H1 (cell line): ENCODE measurements at regions not wholly inside any gene's neighbourhood (a gene's known extent, or its start where the extent isn't known, plus 50 kb on each side); places are given as distances from the start of the nearest gene placed in this dataset.

Experiments used
- CTCF ChIA-PET: fragments of 300-600 bp; sonication (Branson Sonifier 250); formaldehyde crosslinking; loops from one replicate; lab custom pipeline; 2021; ENCODE audit not compliant: partially characterized antibody; lab: Charles Lee
- POLR2A ChIA-PET: fragments of 300-600 bp; sonication (Branson Sonifier 250); formaldehyde crosslinking; loops from one replicate; lab custom pipeline; 2021; ENCODE audit warnings: inconsistent platforms; ENCODE audit not compliant: partially characterized antibody; lab: Charles Lee
- DNase-seq, 2 experiments: peaks; one replicate each; pipeline versions ENCODE4 v3.0.0 to v3.0.0-alpha.2; 2010 to 2022; ENCODE audit warnings: low spot score in 2 of 2, low read depth in 1 of 2, mixed read lengths in 1 of 2
- FAIRE-seq: peaks from 2 replicates; lab custom pipeline; 2011; peaks lifted over from hg19 to GRCh38; lab: Jason Lieb, UNC
- H2AFZ ChIP-seq: 2 replicates; pipeline ENCODE4 v1.8.1; 2012; ENCODE audit warnings: low read length, inconsistent platforms
- H2AK5ac ChIP-seq: 2 replicates; pipeline ENCODE4 v1.6.1; 2013; ENCODE audit warnings: low read depth, low read length
- H2BK120ac ChIP-seq: replicated peaks from 2 replicates; pipeline ENCODE3; 2013; ENCODE audit warnings: low read depth, low read length, inconsistent platforms
- H2BK12ac ChIP-seq: 2 replicates; pipeline ENCODE4 v1.6.1; 2013; ENCODE audit warnings: low read depth, low read length
- H2BK15ac ChIP-seq: 2 replicates; pipeline ENCODE4 v1.6.1; 2013; ENCODE audit warnings: low read length
- H2BK20ac ChIP-seq: 2 replicates; pipeline ENCODE4 v1.6.1; 2013; ENCODE audit warnings: low read length
- H2BK5ac ChIP-seq: 2 replicates; pipeline ENCODE4 v1.6.1; 2013; ENCODE audit warnings: low read depth, low read length
- H3K14ac ChIP-seq: 2 replicates; pipeline ENCODE4 v1.6.1; 2013; ENCODE audit warnings: inconsistent platforms; ENCODE audit not compliant: insufficient read length
- H3K18ac ChIP-seq: 2 replicates; pipeline ENCODE4 v1.6.1; 2013; ENCODE audit warnings: low read length; ENCODE audit errors: extremely low read depth
- H3K23ac ChIP-seq: 2 replicates; pipeline ENCODE4 v1.6.1; 2013; ENCODE audit warnings: inconsistent platforms; ENCODE audit not compliant: insufficient read length
- H3K23me2 ChIP-seq: 2 replicates; pipeline ENCODE4 v1.6.1; 2013; ENCODE audit warnings: low read depth, low read length
- H3K27ac ChIP-seq: 2 replicates; pipeline ENCODE4 v1.6.1; 2011; ENCODE audit warnings: low read depth, low read length, inconsistent platforms
- H3K27me3 ChIP-seq, 4 experiments: replicated peaks in 1 of 4; 1 replicate in 1 of 4; 2 replicates in 3 of 4; pipeline versions ENCODE4 v1.6.1 to v1.8.1; 2011 to 2013; ENCODE audit warnings: low read length in 3 of 4, mild to moderate bottlenecking in 3 of 4, inconsistent platforms in 2 of 4, mixed read lengths in 2 of 4, moderate library complexity in 1 of 4; ENCODE audit not compliant: control insufficient read depth in 3 of 4, insufficient read depth in 3 of 4; ENCODE audit errors: extremely low read depth in 1 of 4
- H3K36me3 ChIP-seq, 4 experiments: 2 replicates each; pipeline versions ENCODE4 v1.6.1 to v1.8.1; 2011 to 2013; ENCODE audit warnings: mild to moderate bottlenecking in 4 of 4, low read length in 3 of 4, moderate library complexity in 2 of 4, control low read depth in 1 of 4, inconsistent platforms in 1 of 4; ENCODE audit not compliant: insufficient read depth in 4 of 4, control insufficient read depth in 2 of 4
- H3K4ac ChIP-seq: replicated peaks from 2 replicates; pipeline ENCODE3; 2013; ENCODE audit warnings: low read length, low read depth, mixed read lengths, inconsistent platforms; ENCODE audit not compliant: insufficient read length
- H3K4me1 ChIP-seq, 4 experiments: replicated peaks in 1 of 4; 1 replicate in 1 of 4; 2 replicates in 3 of 4; pipeline versions ENCODE4 v1.6.1 to v1.8.1; 2011 to 2013; ENCODE audit warnings: low read length in 3 of 4, inconsistent platforms in 2 of 4, mixed read lengths in 1 of 4; ENCODE audit not compliant: insufficient read depth in 4 of 4, control insufficient read depth in 3 of 4
- H3K4me2 ChIP-seq, 2 experiments: 2 replicates each; pipeline versions ENCODE4 v1.6.1 to v1.8.1; 2011 to 2013; ENCODE audit warnings: low read depth in 2 of 2, low read length in 2 of 2, control low read depth in 1 of 2, inconsistent platforms in 1 of 2, mild to moderate bottlenecking in 1 of 2; ENCODE audit not compliant: insufficient read depth in 1 of 2
- H3K4me3 ChIP-seq, 4 experiments: fragments of 200-600, 300-600 bp in 1 of 4; sonication (generic), shearing (Covaris generic), sonication (Bioruptor Twin) in 1 of 4; 2 replicates each; pipeline versions ENCODE4 v1.5.1 to v1.8.1; 2011 to 2016; ENCODE audit warnings: low read length in 4 of 4, low read depth in 3 of 4, control low read depth in 2 of 4, inconsistent platforms in 2 of 4, mild to moderate bottlenecking in 2 of 4, mixed read lengths in 1 of 4, moderate library complexity in 1 of 4; ENCODE audit not compliant: insufficient read depth in 2 of 4; ENCODE audit errors: extremely low read depth in 1 of 4
- H3K56ac ChIP-seq: replicated peaks from 2 replicates; pipeline ENCODE3; 2013; ENCODE audit warnings: low read depth, mild to moderate bottlenecking, mixed read lengths, low read length, inconsistent platforms; ENCODE audit not compliant: insufficient read length
- H3K79me1 ChIP-seq: 2 replicates; pipeline ENCODE4 v1.6.1; 2013; ENCODE audit warnings: low read depth, low read length, control low read depth
- H3K79me2 ChIP-seq, 2 experiments: 2 replicates each; pipeline versions ENCODE4 v1.6.1 to v1.8.1; 2012 to 2013; ENCODE audit warnings: low read length in 2 of 2, mild to moderate bottlenecking in 2 of 2, inconsistent platforms in 1 of 2; ENCODE audit not compliant: insufficient read depth in 2 of 2, control insufficient read depth in 1 of 2
- H3K9ac ChIP-seq, 4 experiments: replicated peaks in 1 of 4; 1 replicate in 1 of 4; 2 replicates in 3 of 4; pipeline versions ENCODE4 v1.6.1 to v1.8.1; 2011 to 2013; ENCODE audit warnings: low read depth in 3 of 4, low read length in 3 of 4, control low read depth in 2 of 4, mild to moderate bottlenecking in 2 of 4, moderate library complexity in 2 of 4, inconsistent platforms in 1 of 4; ENCODE audit errors: extremely low read depth in 1 of 4
- H3K9me3 ChIP-seq, 2 experiments: 2 replicates each; pipeline versions ENCODE4 v1.6.1 to v1.8.1; 2012 to 2013; ENCODE audit warnings: mild to moderate bottlenecking in 2 of 2, moderate library complexity in 2 of 2, control low read depth in 1 of 2, inconsistent platforms in 1 of 2, low read depth in 1 of 2, low read length in 1 of 2, mixed read lengths in 1 of 2; ENCODE audit not compliant: insufficient read depth in 2 of 2
- H4K20me1 ChIP-seq, 2 experiments: replicated peaks in 1 of 2; 2 replicates each; pipeline versions ENCODE3 to v1.8.1; 2011 to 2013; ENCODE audit warnings: inconsistent platforms in 2 of 2, low read length in 2 of 2, mild to moderate bottlenecking in 1 of 2; ENCODE audit not compliant: insufficient read depth in 2 of 2, control insufficient read depth in 1 of 2
- H4K5ac ChIP-seq: 2 replicates; pipeline ENCODE4 v1.6.1; 2013; ENCODE audit warnings: low read length, low read depth, mixed read lengths, inconsistent platforms; ENCODE audit not compliant: insufficient read length
- H4K8ac ChIP-seq: 2 replicates; pipeline ENCODE4 v1.8.0; 2013; ENCODE audit warnings: mild to moderate bottlenecking, moderate library complexity, low read length, inconsistent platforms; ENCODE audit not compliant: insufficient read depth; ENCODE audit errors: extremely low read depth
- H4K91ac ChIP-seq: replicated peaks from 2 replicates; pipeline ENCODE3; 2013; ENCODE audit warnings: low read length, mixed read lengths, inconsistent platforms; ENCODE audit not compliant: insufficient read length
- BACH1 ChIP-seq: IDR thresholded peaks from 2 replicates; pipeline ENCODE4 v1.6.1; 2012; ENCODE audit warnings: low read length, improper control_type of control experiment
- CBX5 ChIP-seq: fragments of 300-800, 300-1000 bp; sonication (generic); IDR thresholded peaks from 2 replicates; pipeline ENCODE4 v1.7.1; 2016; ENCODE audit warnings: antibody characterized with exemption, low read length, low read depth
- CREB1 ChIP-seq: IDR thresholded peaks from 2 replicates; pipeline ENCODE4 v1.6.1; 2012; ENCODE audit warnings: inconsistent platforms
- FOSL1 ChIP-seq: IDR thresholded peaks from 2 replicates; pipeline ENCODE4 v1.6.1; 2011; ENCODE audit warnings: mild to moderate bottlenecking, low read depth, low read length, moderate library complexity; ENCODE audit not compliant: insufficient read depth
- JUN ChIP-seq: IDR thresholded peaks from 2 replicates; pipeline ENCODE4 v1.6.1; 2011; ENCODE audit warnings: low read depth, mild to moderate bottlenecking, improper control_type of control experiment, low read length
- KDM5A ChIP-seq: fragments of 200-600 bp; IDR thresholded peaks from 2 replicates; pipeline ENCODE4 v1.7.1; 2012; ENCODE audit warnings: mild to moderate bottlenecking, low read length, inconsistent platforms, mixed read lengths
- POLR2A ChIP-seq, 2 experiments: IDR thresholded peaks; 1 replicate in 1 of 2; 2 replicates in 1 of 2; pipeline ENCODE4 v1.6.1; 2011; ENCODE audit warnings: low read depth in 2 of 2, low read length in 2 of 2, mild to moderate bottlenecking in 2 of 2; ENCODE audit errors: control extremely low read depth in 1 of 2
- RBBP5 ChIP-seq: IDR thresholded peaks from 2 replicates; pipeline ENCODE4 v1.7.1; 2012; ENCODE audit warnings: low read depth, mild to moderate bottlenecking, inconsistent platforms, low read length, moderate library complexity, borderline replicate concordance
- RFX5 ChIP-seq: IDR thresholded peaks from 2 replicates; pipeline ENCODE4 v1.6.1; 2011; ENCODE audit warnings: low read depth, low read length, improper control_type of control experiment, borderline replicate concordance
- SAP30 ChIP-seq: fragments of 300-600 bp; sonication (generic); IDR thresholded peaks from 2 replicates; pipeline ENCODE4 v1.7.1; 2012; ENCODE audit warnings: low read length, moderate library complexity, mild to moderate bottlenecking, inconsistent platforms; ENCODE audit not compliant: insufficient read depth, insufficient replicate concordance
- SIX5 ChIP-seq: IDR thresholded peaks from 2 replicates; pipeline ENCODE4 v1.6.1; 2011; ENCODE audit warnings: mild to moderate bottlenecking, low read depth, low read length
- SUZ12 ChIP-seq: fragments of 200-600 bp; sonication (generic); IDR thresholded peaks from 2 replicates; pipeline ENCODE4 v1.6.1; 2012; ENCODE audit warnings: mild to moderate bottlenecking, inconsistent platforms, low read length, moderate library complexity, mixed read lengths
- TEAD4 ChIP-seq: IDR thresholded peaks from 2 replicates; pipeline ENCODE4 v1.6.1; 2012; ENCODE audit warnings: low read depth, low read length, inconsistent platforms, mixed read lengths
- ZNF274 ChIP-seq: IDR thresholded peaks from 2 replicates; pipeline ENCODE4 v1.7.0; 2012; ENCODE audit warnings: low read length, borderline replicate concordance; ENCODE audit errors: extremely low read depth
- TF ChIP-seq, protein P1 (sequence below): IDR thresholded peaks from 2 replicates; pipeline ENCODE4 v1.6.1; 2011; ENCODE audit warnings: low read length, improper control_type of control experiment

DNA sequence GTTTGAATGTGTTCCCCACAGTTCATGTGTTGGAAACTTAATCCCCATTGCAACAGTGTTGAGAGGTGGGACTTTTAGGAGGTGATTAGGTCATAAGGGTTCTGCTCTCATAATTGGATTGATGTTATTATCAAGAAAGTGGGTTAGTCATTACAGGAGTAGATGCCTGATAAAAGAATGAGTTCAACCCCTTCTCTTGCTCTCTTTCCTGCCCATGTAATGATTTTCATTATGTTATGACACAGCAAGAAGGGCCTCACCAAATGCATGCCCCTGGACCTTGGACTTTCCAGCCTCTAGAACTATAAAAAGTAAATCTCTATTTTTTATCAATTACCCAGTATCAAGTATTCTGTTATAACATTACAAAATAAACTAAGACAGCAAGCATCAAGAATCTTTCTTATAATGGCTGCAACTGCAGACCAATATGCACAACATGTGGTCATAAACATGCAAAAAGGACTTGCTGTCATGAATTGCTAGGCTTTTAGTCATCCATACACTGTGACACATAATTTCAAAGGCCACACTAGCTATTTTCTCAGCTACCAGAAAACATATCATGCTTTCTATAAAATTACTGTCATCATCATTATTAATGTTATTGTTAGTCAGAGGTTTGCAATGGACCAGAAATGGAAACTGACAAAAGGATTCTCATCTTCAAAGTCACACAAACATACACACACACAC lies 99.9 kb upstream of the GUCY1A2 start:
- no peak overlapping the region for H2BK120ac ChIP-seq
- H3K4ac ChIP-seq = no peak overlapping the region
- no peak overlapping the region for H2AFZ ChIP-seq
- no peaks in the 10 kb centered on the region for H4K20me1 ChIP-seq
- H3K36me3 ChIP-seq = no peaks in the 10 kb centered on the region
- DNase-seq = no peak
- no peaks in the 10 kb centered on the region for H3K23me2 ChIP-seq
- H3K4me1 ChIP-seq = no peaks in the 10 kb centered on the region
- H4K8ac ChIP-seq = no peak overlapping the region
- no peak overlapping the region for H3K4me2 ChIP-seq
- H3K79me2 ChIP-seq = no peaks in the 10 kb centered on the region
- H2AK5ac ChIP-seq = no peak overlapping the region
- no peaks in the 10 kb centered on the region for H3K9me3 ChIP-seq
- H2BK12ac ChIP-seq = no peak overlapping the region
- H3K56ac ChIP-seq = no peak overlapping the region
- H3K9ac ChIP-seq = no peak overlapping the region
- no peak for FAIRE-seq
- no peak overlapping the region for H4K91ac ChIP-seq
- no peak overlapping the region for H4K5ac ChIP-seq
- H3K23ac ChIP-seq = no peak overlapping the region
- H3K14ac ChIP-seq = no peak overlapping the region
- POLR2A ChIA-PET = no interaction called here
- H3K27ac ChIP-seq = no peak overlapping the region
- no peak overlapping the region for H2BK15ac ChIP-seq
- H3K18ac ChIP-seq = no peak overlapping the region
- CTCF ChIA-PET = interaction anchor here (0.6 to 0.7 kb wide), 2 partner anchors 334 to 420 kb away, joined by 3 to 4 read pairs; no protein-coding TSS in a partner anchor
- H3K79me1 ChIP-seq = no peaks in the 10 kb centered on the region
- no peak overlapping the region for H2BK20ac ChIP-seq
- H3K4me3 ChIP-seq = no peak overlapping the region
- H2BK5ac ChIP-seq = no peak overlapping the region
- H3K27me3 ChIP-seq = no peaks in the 10 kb centered on the region
- TF ChIP-seq KDM5A (no peak), JUN (no peak), ZNF274 (no peak), CREB1 (no peak), POLR2A (IDR thresholded peaks at IDR 0.05; ENCODE audit: control extremely low read depth in 1 of 2, low read depth in 2 of 2, low read length in 2 of 2) (no peak), CBX5 (no peak), FOSL1 (no peak), SAP30 (no peak), BACH1 (no peak), SUZ12 (no peak), RFX5 (no peak), RBBP5 (no peak), SIX5 (no peak), TEAD4 (no peak)
- TF ChIP-seq, protein P1, sequence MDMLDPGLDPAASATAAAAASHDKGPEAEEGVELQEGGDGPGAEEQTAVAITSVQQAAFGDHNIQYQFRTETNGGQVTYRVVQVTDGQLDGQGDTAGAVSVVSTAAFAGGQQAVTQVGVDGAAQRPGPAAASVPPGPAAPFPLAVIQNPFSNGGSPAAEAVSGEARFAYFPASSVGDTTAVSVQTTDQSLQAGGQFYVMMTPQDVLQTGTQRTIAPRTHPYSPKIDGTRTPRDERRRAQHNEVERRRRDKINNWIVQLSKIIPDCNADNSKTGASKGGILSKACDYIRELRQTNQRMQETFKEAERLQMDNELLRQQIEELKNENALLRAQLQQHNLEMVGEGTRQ = no peak
